GM21526 (cell line): ENCODE measurements at regions not wholly inside any gene's neighbourhood (a gene's known extent, or its start where the extent isn't known, plus 50 kb on each side); places are given as distances from the start of the nearest gene placed in this dataset.
"Not testable (repeated sequence)": the region's sequence is repeated elsewhere in the genome, so short reads cannot be mapped to it uniquely, and the experiment has no call there.

Source experiments
- ATAC-seq: cut with Tn5 transposase; IDR thresholded peaks from one replicate; pipeline ENCODE4 v1.9.1; 2021; ENCODE audit warnings: moderate library complexity; ENCODE audit not compliant: unreplicated experiment, low FRiP score

DNA sequence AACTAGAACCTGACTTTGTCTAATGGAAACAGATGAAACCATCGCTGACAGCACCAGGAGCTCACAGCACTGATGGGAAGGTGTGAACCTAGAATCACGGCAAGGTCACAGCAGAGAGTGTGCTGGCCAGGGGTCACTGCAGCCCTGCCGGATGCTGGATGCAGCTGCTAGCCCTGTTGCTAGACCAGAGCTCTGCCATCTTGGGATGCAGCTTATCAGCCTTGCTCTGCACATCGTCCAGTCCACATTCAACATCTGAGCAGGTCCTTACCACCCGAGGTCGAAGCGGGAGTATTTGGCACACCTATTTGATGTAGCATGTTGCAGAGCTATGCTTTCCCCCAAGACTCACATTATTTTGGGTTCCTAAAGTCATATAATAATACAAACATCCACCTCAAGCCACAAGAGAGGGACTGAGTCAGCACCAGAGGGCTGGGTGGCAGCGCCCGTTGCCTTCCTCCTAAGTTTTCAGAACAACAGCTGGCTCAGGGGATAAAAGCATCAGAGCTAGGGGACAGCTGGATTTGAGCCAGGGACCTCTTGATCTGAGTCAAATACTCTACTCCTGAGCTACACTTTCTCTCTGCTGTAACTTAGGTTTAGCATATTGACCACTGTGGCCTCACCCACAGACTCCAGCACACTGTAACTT lies 135.3 kb downstream of the ZNF467 start:
- ATAC-seq = no peak

GRCh38 chr7:149635561-149636329 lies 137.6 kb downstream of the ZNF467 start:
- ATAC-seq = no peak

DNA sequence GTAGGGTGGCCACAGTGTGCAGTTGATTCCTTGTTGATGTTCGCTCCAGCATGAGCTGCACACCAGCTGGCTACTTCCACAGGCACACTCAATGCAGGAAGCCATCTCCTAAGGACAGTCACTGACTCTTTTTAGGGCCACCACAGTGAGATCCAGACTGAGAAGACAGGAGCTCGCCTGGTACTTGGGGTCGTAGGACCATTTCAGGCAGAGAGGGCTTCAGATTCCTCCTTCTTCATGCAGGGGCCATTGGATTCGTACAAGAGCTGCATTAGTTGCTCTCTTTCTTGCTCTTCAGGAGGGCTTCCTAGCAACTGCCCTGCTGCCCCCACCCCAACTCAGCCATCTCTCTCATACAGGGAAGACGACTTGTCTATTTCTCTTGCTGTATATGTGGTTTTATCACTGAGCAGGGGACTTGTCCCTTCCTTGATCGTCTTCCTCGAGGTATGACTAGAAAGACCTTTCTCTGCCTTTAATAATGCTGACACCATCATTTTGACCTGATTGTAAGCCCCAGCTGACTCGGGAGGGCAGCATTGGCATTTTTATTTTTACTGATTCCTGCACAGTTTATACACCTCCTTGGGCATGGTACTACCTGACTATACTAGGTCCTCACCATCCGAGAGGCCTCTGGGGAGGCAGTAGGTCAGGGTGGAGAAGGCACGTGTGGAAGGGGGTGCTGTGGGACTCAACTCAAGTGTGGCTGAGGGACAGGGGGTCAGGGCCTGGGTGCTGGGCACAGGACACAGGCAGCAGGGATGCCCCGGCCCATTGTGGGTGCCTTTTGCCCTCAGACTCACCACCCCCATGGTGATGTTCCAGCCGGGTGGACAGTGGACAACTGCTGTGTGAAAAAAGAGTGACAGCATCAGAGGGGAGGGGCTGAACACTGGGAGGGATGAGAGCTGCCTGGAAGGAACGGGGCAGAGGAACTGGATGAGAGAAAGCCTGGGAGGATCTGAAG lies 136.7 kb upstream of the ZNF746 start:
- no peak for ATAC-seq

GRCh38 chr7:149628361-149629149 lies 130.9 kb upstream of the ZNF746 start:
- ATAC-seq = not testable (repeated sequence)

DNA sequence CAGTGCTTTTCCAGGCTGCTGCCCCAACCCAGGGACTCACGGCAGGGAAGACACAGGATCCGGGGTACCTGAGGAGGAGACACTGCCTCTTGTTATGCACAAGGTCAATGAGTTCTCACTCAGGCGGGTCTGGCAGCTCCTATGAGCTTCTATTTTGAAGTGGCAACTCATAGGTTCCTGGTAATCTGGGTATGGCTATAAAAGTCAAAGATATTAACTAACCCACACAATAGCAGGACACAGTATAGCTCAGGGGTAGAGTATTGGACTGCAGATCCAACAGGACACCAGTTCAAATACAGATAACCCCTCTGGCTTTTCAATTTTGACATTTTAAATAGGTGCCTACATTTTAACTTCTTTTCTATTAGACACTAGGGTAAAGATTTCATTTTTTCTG lies 130.3 kb upstream of the ZNF746 start:
- no peak for ATAC-seq

DNA sequence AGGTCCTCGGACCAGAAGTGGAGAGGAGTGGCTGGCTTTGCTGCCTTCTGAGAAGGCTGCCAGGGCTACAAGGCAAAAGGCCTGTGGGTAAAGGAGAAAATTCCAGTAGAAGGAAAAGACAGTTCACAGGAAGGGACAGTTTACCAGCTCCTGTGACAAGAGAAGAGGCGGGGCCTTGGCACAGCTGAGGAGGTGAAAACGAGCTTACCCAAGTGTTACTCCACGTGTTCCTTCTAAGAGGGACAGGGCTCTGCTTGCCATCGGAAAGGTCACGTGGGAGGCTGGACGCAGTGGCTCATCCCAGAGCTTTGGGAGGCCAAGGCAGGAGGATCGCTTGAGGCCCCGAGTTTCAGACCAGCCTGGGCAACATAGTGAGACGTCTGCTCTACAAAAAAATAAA lies 129.4 kb upstream of the ZNF746 start:
- ATAC-seq = no peak

GRCh38 chr7:149625947-149626392 lies 128.4 kb upstream of the ZNF746 start:
- ATAC-seq = no peak

GRCh38 chr7:149625340-149625946 lies 127.8 kb upstream of the ZNF746 start:
- no peak for ATAC-seq

- peak; percentile 85 for ATAC-seq
Observed at GRCh38 chr7:149624419-149625339, 127.1 kb upstream of the ZNF746 start.

- ATAC-seq = peak; percentile 16
Observed at GRCh38 chr7:149624006-149624405, 126.4 kb upstream of the ZNF746 start.

DNA sequence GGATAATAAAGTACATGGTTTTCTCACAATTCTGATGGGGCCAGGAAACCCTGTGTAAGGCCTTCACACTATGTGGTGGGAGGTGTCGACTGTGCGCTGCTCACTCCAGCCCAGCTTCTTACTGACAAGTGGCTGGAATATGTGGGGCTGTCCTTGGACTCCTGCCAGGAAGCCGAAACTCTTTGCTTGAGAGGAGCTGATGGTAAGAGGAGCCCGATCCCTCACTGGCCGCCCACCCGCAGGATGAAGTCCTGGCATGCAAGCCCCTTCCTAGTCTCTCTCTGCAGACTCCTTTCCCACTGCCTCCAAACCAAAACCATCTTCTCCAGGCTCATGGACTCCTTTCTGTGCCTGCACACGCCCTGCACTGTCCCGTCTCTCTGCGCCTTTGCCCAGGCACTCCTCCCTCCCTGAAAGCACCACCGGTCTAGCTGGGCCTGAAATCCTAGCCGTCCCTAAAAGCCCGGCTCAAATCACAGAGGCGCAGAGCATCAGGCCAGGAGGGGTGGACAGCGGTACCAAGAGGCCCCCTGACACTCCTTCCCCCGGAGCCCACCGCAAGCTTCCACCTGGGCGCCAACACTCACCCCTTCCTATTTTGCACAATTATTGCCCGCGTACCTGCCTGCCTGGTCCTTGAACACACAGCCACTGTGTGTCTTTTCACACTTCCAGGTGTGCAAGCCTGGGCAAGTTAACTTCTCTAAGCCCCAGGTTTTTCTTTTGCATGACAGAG lies 125.8 kb upstream of the ZNF746 start:
- ATAC-seq = not testable (repeated sequence)

GRCh38 chr7:149622444-149623210 lies 125.0 kb upstream of the ZNF746 start:
- ATAC-seq = no peak

DNA sequence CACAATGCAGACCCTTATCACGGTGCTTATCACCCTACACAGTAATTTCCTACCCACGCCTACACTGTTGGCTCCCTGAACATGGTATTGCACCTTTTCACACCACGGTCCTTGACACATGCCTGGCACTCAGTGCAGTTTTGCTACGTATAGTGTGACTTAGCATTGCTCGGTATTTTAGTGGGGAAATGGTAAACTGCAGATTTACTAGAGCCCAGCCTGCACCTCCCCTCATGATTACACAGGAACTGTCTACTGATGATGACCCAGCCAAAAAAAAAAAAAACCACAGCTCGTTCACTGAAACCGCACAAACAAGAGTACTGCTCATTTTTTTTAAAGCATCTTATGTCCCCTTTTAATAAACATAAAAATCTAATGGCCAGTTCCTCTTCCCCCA lies 124.2 kb upstream of the ZNF746 start:
- no peak for ATAC-seq

- peak; percentile 40 for ATAC-seq
Observed at GRCh38 chr7:149620961-149621360, 123.4 kb upstream of the ZNF746 start.

DNA sequence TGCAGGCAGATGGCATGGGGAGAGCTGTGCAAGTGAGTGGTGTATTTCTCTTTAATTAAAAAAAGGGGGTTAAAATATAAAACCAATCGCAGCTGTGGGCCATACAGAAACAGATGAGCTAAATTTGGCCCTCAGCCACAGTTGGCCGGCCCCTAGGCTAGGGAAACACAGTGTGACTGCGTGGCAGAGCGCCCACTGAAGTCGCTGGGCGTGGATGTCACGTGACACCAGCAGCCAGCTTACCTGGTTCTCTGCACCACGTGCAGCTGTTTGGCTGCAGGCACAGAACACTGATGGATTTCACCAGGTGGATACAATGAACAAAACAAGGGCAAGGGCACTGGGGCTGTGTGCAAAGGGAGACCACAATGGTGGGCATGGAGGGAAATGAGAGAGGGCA lies 119.3 kb upstream of the ZNF746 start:
- ATAC-seq = no peak

- no peak for ATAC-seq
Observed at GRCh38 chr7:149615690-149616270, 118.2 kb upstream of the ZNF746 start.

- ATAC-seq = no peak
Observed at GRCh38 chr7:149610441-149611011, 112.9 kb upstream of the ZNF746 start.
